NCI-H1436 (cell line): ENCODE measurements at regions not wholly inside any gene's neighbourhood (a gene's known extent, or its start where the extent isn't known, plus 50 kb on each side); places are given as distances from the start of the nearest gene placed in this dataset.

Experiments
- DNase-seq: peaks from one replicate; lab custom pipeline; 2025; lab: John Stamatoyannopoulos, UW

GRCh38 chr5:88544136-88544645, 275.5 kb upstream of the TMEM161B start:
- DNase-seq, result no peak

DNA sequence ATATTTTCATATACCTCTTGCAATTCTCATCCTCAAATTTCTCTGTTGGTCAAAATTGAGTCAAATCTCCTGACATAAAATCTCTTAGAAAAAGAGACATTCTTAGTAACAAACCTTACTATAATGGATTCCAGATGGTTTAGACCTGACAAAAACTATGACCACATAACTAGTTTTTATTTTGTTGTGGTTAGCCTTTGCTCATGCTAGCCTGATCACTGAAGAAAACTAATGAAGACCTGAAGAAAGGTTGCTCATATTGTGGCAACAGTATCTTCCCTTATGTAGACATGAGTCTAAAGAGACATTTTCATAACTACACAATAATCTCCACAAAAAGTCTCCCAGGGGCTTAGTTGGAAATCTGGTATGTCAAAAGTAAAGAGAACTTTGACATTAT, 274.1 kb upstream of the TMEM161B start:
- DNase-seq, result no peak

GRCh38 chr5:88540471-88541115, 271.9 kb upstream of the TMEM161B start:
- DNase-seq, result no peak

DNA sequence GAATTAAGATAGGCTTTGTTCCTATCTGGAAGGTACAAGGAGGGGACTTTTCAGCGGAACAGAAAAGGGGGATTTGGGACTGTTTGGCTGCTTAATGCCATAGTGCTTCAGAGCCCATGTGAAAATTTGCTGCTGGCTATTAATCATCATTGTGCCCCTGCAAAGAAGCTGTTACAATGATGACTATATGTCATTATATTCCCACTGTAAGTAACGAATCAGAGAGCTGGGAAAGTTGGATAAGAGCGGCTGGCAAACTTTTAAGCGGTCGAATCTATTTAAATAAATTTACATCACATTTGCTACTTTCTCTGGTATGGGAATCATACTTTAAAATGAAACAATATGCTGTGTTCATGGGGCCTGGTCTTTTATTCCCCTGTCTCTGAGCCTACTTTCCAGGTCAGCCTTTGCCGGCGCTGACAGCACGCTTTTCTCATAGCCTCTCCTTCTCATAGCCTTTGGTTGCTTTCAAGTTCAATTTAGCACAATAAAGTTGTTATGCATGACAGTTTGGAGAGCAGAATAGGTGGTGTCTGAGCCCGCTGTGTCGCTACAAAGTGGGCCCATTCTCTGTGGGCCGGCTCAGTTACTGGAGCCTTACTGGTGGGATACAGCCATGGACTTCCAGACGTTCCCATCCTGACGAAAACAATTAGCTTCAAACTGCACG, 271.2 kb upstream of the TMEM161B start:
- no peak for DNase-seq

DNA sequence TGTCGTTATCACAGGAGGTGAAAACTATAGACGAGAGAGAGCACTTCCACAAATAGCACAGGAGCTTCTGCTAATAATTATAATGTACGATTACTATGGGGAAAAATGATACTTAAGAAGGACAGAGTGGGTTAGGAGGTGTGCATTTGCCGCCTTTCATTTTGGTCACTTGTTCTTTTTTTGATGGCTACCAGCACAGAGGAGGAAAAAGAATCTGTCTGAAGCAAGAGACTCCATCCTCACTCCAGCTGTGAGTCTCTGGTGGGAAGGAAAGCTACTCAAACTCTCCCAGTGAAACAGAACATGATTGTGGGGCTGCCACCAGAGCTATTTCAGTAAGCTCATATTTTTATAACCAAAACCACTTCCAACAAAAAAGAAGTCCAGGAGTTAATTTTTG, 270.4 kb upstream of the TMEM161B start:
- no peak for DNase-seq

DNA sequence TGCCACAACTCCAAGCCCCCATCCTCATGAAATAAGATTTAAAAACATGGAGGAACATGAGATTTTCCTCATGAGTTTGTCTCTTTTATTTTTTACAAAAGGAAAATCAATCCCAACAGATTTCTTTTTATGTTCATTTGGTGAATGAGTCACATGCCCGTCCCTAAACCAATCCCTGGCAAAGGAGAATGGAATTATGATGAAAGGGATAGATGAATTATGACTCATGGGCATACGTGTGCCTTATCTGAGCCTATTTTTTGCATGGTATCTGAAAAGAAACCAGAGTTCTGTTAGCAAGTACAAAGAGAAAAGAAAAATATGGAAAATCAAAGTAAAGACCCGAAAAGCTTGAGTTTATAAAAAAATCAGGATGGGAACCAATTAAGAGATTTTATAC, 267.5 kb upstream of the TMEM161B start:
- no peak for DNase-seq

DNA sequence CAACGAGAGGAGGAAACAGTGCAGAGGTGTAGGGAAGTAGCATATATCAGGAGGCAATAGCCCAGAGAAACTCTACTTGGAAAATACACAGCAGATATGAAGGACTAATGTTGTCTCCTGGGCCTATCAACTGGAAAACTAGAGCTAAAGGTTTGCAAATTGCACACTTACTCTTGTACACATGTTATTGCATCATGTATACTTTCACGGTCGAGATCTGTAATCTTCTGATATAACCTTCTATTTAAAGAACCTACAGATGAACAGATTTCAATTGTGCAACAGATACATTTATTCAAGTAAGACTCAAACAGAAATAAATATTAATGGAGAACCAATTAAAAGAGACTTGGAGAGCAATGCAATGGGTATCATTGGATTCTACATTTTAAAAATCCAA, 256.3 kb upstream of the TMEM161B start:
- no peak for DNase-seq

GRCh38 chr5:88519066-88519465, 250.4 kb upstream of the TMEM161B start:
- DNase-seq, result no peak

DNA sequence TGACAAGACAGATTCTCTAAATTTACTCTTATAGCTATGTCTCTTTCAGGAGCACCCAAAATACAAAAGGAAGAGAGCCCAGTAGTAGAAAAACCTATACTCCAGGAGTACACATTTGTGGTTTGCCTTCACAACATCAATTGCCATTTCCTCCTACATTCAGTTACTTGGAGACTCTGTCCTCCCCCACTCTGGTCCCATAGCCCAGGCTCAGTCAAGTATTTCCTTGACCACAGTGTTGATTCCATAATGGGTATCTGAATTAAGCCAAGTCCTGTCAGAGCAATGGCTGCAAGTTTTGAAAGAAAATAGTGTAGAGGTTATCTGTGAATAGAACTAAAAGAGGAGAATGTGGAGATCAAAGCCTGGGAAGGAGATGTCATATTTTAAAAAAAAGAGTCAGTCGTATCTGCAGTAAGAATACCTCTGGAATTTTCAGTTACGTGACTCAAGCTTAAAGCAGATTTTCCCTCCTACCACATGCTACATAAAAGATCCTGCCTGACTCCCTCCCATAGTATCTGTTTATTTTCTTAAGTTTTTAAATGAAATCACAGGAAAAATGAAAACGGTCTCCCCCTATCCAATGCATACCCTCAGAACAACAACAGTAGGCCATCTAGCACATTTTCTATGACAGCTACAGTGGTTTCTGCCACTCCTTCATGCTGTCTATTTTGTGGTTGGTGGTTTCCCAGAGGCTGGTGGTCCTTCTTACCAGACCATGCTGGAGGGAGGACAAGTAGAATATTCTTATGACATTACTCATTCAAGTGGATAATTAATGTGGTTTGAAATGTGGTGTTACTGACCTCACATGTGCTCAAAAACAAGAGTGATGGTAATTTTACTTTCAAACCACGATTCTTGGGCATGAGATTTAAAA, 249.7 kb upstream of the TMEM161B start:
- DNase-seq, result no peak

GRCh38 chr5:88515881-88516819, 247.5 kb upstream of the TMEM161B start:
- no peak for DNase-seq

DNA sequence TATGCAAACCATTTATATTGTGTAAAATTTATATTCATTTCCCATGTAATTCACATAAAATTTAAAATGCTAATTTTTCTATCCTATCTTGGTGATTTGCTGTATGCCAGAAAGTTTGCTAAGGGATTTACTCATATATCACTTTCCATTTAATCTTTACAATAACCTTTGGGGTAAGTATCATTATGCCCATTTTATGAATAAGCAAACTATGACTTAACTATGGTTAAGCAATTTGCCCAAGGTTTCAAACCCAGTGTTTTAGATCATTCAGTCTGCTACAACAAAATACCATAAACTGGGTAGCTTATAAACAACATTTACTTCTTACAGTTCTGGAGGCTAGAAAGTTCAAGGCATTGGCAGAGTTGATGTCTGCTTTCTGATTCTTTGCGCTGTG, 246.4 kb upstream of the TMEM161B start:
- no peak for DNase-seq

DNA sequence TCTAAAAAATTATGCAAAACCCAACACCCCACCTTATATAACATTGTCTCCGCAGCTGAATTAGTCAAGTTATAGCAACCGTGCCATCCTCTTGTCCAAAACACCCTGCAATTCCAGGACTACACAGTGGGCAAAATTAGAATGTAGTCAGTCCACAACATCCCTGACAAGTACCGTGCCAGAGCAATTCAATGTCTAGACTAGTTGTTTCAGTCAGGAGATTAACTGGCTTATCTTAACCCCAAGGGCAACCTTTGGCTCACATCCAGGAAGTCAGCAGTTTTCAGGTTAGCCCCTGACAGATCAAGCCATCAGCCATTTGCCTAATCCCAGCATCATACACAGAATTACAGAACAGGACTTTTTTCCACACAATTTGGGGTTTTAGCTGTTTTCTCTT, 240.8 kb upstream of the TMEM161B start:
- DNase-seq, result no peak

GRCh38 chr5:88507261-88507660, 238.6 kb upstream of the TMEM161B start:
- no peak for DNase-seq

- DNase-seq, result no peak
Measured at GRCh38 chr5:88503406-88503805, 234.8 kb upstream of the TMEM161B start.

- no peak for DNase-seq
Measured at GRCh38 chr5:88503041-88503345, 234.3 kb upstream of the TMEM161B start.

DNA sequence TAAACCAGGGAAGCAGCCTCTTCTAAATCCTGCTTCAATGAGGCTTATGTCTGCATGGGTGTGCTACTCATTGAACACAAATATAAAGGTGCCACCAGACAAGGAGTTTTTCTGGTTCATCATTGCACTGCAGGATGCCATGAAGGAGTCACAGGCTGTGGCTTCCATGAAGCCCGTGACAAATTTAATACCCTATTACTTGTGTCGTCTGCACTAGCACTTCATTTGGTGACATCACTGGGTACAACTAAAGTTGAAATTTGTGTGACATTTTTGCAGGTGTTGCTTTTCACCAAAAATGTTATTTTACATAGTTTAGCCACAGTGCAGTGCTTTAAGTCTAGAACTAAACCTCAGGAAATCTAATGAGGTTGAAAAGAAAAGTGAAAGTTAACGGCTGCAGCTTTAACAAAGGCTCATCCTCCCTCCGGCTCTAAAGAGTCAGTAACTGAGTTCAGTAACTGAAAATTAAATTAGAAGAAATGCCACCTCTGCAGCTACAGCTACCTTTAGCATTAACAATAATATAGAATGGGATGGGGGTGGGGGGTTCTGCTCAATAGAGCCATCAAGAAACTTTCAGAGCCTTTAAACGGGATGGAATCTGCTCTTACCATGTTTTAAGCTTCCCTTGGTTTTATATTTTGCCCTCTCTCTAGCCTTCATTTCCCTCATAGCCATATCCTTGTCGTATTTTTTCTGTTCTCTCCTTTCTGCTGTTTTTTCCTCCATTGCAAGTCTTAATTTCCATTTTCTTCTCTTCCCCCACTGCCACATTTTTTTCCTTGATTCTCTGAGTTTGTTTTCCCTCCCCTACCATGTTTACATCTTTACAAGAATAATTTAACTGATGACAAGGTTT, 233.8 kb upstream of the TMEM161B start:
- no peak for DNase-seq

GRCh38 chr5:88495810-88496209, 227.2 kb upstream of the TMEM161B start:
- DNase-seq, result no peak

GRCh38 chr5:88490874-88491273, 222.2 kb upstream of the TMEM161B start:
- DNase-seq, result no peak

GRCh38 chr5:88489364-88489763, 220.7 kb upstream of the TMEM161B start:
- no peak for DNase-seq

DNA sequence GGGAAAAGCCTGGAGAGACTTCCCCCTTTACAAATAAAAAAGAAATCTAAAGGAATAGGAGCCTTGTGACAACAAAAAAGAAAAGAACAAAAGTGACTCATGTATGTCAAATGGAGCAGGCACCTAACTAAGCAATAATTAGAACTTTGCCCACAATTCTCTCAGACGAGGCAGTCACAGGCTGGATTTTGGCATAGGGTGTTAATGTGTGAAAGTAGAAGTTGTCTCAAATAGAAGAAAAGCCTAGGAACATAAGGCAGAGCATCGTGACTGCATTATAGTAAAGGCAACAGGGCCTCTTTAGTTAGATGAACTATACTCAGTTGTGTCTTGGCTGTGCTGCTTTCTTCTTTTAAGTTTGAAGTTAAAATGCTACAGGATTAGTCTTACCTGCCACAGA, 219.9 kb upstream of the TMEM161B start:
- no peak for DNase-seq

GRCh38 chr5:88488130-88488529, 219.5 kb upstream of the TMEM161B start:
- DNase-seq, result no peak
